ENCODE measurements at regions not wholly inside any gene's neighbourhood (a gene's known extent, or its start where the extent isn't known, plus 50 kb on each side); places are given as distances from the start of the nearest gene placed in this dataset.

DNA sequence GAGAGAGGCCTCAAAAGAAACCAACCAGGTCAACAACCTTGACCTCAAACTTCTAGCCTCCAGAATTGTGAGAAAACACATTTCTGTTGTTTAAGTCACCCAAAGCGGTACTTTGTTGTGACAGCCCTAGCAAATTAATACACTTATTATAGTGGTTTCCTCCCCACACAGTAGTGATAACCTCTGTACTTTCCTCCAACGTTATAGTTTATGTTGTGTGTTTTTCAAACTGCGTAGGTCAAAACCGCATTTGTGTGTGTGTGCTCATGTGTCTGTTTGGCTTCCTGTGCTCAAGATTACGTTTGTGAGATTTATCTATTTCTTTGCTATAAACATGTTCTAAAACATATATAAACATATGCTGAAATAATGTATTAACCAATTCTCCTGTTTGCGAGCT lies 667.8 kb upstream of the USP24 start:
- Histone ChIP-seq H3K27me3 (replicated peaks; ENCODE audit: control insufficient read depth, insufficient read depth, low read length) (no peaks in the 10 kb centered on the region), H3K36me3 (ENCODE audit: control insufficient read depth, insufficient read depth, low read length) (no peaks in the 10 kb centered on the region), H3K4me3 (replicated peaks; ENCODE audit: low read depth, low read length) (no peak overlapping the region)
- DNase-seq (ENCODE audit: extremely low read depth, insufficient read length): no peak
- TF ChIP-seq, protein P1, sequence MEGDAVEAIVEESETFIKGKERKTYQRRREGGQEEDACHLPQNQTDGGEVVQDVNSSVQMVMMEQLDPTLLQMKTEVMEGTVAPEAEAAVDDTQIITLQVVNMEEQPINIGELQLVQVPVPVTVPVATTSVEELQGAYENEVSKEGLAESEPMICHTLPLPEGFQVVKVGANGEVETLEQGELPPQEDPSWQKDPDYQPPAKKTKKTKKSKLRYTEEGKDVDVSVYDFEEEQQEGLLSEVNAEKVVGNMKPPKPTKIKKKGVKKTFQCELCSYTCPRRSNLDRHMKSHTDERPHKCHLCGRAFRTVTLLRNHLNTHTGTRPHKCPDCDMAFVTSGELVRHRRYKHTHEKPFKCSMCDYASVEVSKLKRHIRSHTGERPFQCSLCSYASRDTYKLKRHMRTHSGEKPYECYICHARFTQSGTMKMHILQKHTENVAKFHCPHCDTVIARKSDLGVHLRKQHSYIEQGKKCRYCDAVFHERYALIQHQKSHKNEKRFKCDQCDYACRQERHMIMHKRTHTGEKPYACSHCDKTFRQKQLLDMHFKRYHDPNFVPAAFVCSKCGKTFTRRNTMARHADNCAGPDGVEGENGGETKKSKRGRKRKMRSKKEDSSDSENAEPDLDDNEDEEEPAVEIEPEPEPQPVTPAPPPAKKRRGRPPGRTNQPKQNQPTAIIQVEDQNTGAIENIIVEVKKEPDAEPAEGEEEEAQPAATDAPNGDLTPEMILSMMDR (IDR thresholded peaks at IDR 0.05; ENCODE audit: insufficient read depth, low read length, poor library complexity, severe bottlenecking): no peak

DNA sequence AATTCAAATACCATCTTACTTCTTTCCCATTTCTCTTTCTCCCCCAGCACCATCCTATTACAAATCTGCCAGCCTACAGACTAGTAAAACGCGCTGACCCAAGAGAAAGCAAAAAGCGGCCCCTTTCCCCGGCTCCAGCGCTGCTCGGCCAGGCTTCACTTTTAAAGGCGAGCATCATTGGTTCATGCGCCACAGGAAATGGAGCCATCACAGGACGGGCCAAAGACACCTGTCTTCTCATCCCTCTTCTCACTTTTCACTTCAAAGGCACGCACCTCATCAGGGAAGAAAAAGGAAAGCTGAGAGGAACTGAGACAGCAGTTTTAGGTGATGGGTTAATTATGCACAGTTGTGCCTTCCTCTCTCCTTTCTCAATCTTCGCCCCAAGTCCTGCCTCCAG lies 664.2 kb upstream of the USP24 start:
- no peak for DNase-seq (ENCODE audit: extremely low read depth, insufficient read length)
- Histone ChIP-seq H3K27me3 (replicated peaks; ENCODE audit: control insufficient read depth, insufficient read depth, low read length) (no peaks in the 10 kb centered on the region), H3K4me3 (replicated peaks; ENCODE audit: low read depth, low read length) (no peak overlapping the region), H3K36me3 (ENCODE audit: control insufficient read depth, insufficient read depth, low read length) (no peaks in the 10 kb centered on the region)
- TF ChIP-seq, protein P1 (IDR thresholded peaks at IDR 0.05; ENCODE audit: insufficient read depth, low read length, poor library complexity, severe bottlenecking): no peak

- Histone ChIP-seq H3K4me3 (replicated peaks; ENCODE audit: low read depth, low read length) (no peak overlapping the region), H3K36me3 (ENCODE audit: control insufficient read depth, insufficient read depth, low read length) (no peaks in the 10 kb centered on the region), H3K27me3 (replicated peaks; ENCODE audit: control insufficient read depth, insufficient read depth, low read length) (no peaks in the 10 kb centered on the region)
- TF ChIP-seq, protein P1 (IDR thresholded peaks at IDR 0.05; ENCODE audit: insufficient read depth, low read length, poor library complexity, severe bottlenecking): no peak
- DNase-seq (ENCODE audit: extremely low read depth, insufficient read length): no peak
These were observed 662.5 kb upstream of the USP24 start for GRCh38 chr1:55877437-55878232.

DNA sequence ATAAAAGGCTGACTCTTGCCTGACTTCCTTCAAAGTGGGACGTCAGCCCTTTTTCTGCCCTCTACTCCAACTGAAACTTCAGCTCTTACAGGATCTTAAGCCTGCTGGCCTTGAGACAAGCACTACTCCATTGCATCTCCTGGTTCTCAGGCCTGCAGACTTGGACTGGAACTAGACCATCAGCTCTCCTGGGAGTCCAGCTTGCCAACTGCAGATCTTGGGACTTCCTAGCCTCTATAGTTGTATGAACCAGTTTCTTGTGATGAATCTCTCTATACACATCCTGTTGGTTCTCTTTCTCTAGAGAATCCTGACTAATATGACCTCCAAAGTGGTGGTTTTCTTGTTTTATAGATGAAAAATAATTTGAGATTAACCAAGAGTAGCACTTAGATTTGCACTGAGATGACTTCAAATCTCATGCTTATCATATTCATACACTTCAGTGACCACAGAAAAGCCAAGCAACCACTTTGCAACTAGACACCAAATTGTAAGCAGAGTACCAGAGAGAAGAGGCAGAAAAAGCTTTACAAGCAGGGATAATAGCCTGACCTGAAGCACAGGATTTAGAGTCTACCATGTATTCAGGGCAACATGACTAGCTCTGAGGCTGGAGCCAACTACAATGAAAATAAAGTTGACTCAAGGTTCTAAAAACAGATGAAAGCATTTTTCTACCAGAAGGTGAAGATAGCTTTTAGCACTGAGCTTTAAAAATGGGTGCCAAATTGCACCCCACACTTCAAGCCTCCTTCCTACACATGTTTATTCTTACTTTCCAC lies 661.3 kb upstream of the USP24 start:
- no peaks in the 10 kb centered on the region for H3K36me3 ChIP-seq (ENCODE audit: control insufficient read depth, insufficient read depth, low read length)
- H3K27me3 ChIP-seq (replicated peaks; ENCODE audit: control insufficient read depth, insufficient read depth, low read length): no peaks in the 10 kb centered on the region
- TF ChIP-seq, protein P1 (IDR thresholded peaks at IDR 0.05; ENCODE audit: insufficient read depth, low read length, poor library complexity, severe bottlenecking): no peak
- no peak for DNase-seq (ENCODE audit: extremely low read depth, insufficient read length)
- no peak overlapping the region for H3K4me3 ChIP-seq (replicated peaks; ENCODE audit: low read depth, low read length)

- H3K36me3 ChIP-seq (ENCODE audit: control insufficient read depth, insufficient read depth, low read length): no peaks in the 10 kb centered on the region
- H3K4me3 ChIP-seq (replicated peaks; ENCODE audit: low read depth, low read length): no peak overlapping the region
- no peaks in the 10 kb centered on the region for H3K27me3 ChIP-seq (replicated peaks; ENCODE audit: control insufficient read depth, insufficient read depth, low read length)
- DNase-seq (ENCODE audit: extremely low read depth, insufficient read length): no peak
- TF ChIP-seq, protein P1 (IDR thresholded peaks at IDR 0.05; ENCODE audit: insufficient read depth, low read length, poor library complexity, severe bottlenecking): no peak
These were observed 654.9 kb upstream of the USP24 start for GRCh38 chr1:55870106-55870505.

All from GM06990 (cell line).